ENCODE measurements at regions not wholly inside any gene's neighbourhood (a gene's known extent, or its start where the extent isn't known, plus 50 kb on each side); places are given as distances from the start of the nearest gene placed in this dataset.

- TF ChIP-seq RAD21 (conservative IDR thresholded peaks at IDR 0.05 in 1 of 2, IDR thresholded peaks at IDR 0.05 in 1 of 2) (no peak), CTCF (IDR thresholded peaks at IDR 0.05) (no peak), POLR2A (IDR thresholded peaks at IDR 0.05; ENCODE audit: low read length) (no peak), CHD4 (IDR thresholded peaks at IDR 0.05; ENCODE audit: borderline replicate concordance) (no peak), REST (IDR thresholded peaks at IDR 0.05) (no peak), CEBPB (IDR thresholded peaks at IDR 0.05) (no peak), MYC (IDR thresholded peaks at IDR 0.05; ENCODE audit: borderline replicate concordance, low read length) (no peak), BHLHE40 (IDR thresholded peaks at IDR 0.05; ENCODE audit: low read depth, low read length) (no peak), EP300 (IDR thresholded peaks at IDR 0.05) (no peak)
These were observed 66.8 kb upstream of the PCSK6 start for GRCh38 chr15:101556273-101556672.
